Activated naive CD8-positive, alpha-beta T cell (primary cell): ENCODE measurements at regions not wholly inside any gene's neighbourhood (a gene's known extent, or its start where the extent isn't known, plus 50 kb on each side); places are given as distances from the start of the nearest gene placed in this dataset.
"Not testable (repeated sequence)": the region's sequence is repeated elsewhere in the genome, so short reads cannot be mapped to it uniquely, and the experiment has no call there.

Experiments used
- H3K27ac Mint-ChIP-seq: one replicate; pipeline ENCODE4 v1.8.0; 2021; ENCODE audit warnings: mixed read lengths
- H3K27me3 Mint-ChIP-seq: one replicate; pipeline ENCODE4 v1.8.0; 2021; ENCODE audit warnings: mixed read lengths
- H3K36me3 Mint-ChIP-seq: one replicate; pipeline ENCODE4 v1.8.0; 2021; ENCODE audit warnings: mixed read lengths
- H3K4me1 Mint-ChIP-seq: one replicate; pipeline ENCODE4 v1.8.0; 2021; ENCODE audit warnings: low read depth, mixed read lengths
- H3K4me3 Mint-ChIP-seq: one replicate; pipeline ENCODE4 v1.8.0; 2021; ENCODE audit warnings: mild to moderate bottlenecking, mixed read lengths
- H3K9me3 Mint-ChIP-seq: one replicate; pipeline ENCODE4 v1.8.0; 2021; ENCODE audit warnings: low read depth, mixed read lengths

DNA sequence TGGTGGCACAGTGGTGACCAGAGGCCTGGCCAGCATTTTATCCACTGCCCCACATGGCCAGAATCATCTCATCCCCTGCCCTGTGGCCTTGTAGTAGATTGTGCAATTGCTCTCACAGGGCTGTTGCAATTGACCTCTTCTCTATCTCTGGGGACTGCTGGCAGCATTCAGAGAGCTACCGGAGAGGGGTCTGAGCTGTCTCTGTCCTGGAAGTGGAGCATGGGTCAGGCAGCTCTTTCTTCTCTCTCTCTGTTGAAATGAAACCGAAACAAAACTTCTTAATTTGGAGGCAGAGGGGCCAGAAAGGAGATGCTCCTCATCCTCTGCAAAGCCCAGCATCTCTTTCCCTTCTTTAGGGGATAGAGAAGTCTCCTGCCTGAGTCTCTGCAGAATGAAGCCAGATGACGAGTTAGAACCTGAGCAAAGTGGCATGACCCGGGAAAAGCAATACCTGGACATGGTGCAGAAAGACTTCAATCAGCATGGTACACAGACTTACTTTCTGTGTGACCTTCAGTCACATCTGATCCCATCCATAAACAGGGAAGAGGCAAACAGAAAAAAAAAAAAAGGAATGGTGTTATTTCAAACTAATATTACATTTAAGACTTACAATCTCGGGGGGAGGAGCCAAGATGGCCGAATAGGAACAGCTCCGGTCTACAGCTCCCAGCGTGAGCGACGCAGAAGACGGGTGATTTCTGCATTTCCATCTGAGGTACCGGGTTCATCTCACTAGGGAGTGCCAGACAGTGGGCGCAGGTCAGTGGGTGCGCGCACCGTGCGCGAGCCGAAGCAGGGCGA is 144.5 kb upstream of the BCL6 start:
- Mint-ChIP-seq H3K4me1 (no peaks in the 10 kb centered on the region), H3K4me3 (no peak overlapping the region), H3K36me3 (no peaks in the 10 kb centered on the region), H3K27ac (no peak overlapping the region), H3K9me3 (no peaks in the 10 kb centered on the region), H3K27me3 (no peaks in the 10 kb centered on the region)

DNA sequence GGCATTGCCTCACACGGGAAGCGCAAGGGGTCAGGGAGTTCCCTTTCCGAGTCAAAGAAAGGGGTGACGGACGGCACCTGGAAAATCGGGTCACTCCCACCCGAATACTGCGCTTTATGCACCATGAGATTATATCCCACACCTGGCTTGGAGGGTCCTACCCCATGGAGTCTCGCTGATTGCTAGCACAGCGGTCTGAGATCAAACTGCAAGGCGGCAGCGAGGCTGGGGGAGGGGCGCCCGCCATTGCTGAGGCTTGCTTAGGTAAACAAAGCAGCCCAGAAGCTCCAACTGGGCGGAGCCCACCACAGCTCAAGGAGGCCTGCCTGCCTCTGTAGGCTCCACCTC is 145.1 kb upstream of the BCL6 start:
- not testable (repeated sequence) for H3K36me3 Mint-ChIP-seq, H3K27ac Mint-ChIP-seq, H3K4me1 Mint-ChIP-seq, H3K27me3 Mint-ChIP-seq, H3K4me3 Mint-ChIP-seq, H3K9me3 Mint-ChIP-seq

DNA sequence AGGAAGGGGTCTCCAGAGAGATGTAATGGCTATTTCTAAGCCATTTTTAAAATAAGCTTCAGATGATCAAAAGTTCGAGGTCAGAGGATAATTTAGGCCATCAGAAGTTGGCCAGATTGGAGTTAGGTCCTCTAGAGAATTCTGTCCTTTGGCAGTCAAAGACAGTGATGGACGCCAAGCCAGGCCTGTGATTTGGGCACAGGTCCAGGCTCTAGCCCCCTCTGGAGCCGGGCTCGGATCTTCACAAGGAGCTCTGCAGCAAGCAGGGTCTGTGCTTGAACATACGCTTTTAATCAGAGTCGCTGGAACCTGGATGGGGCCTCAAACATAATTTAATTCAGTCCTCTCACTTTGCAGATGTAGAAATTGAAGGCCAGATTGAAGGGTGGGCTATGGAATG is 151.4 kb upstream of the BCL6 start:
- Mint-ChIP-seq H3K36me3 (no peaks in the 10 kb centered on the region), H3K4me3 (no peak overlapping the region), H3K9me3 (no peaks in the 10 kb centered on the region), H3K4me1 (peaks cover 3% of the 10 kb centered on the region), H3K27ac (no peak overlapping the region), H3K27me3 (no peaks in the 10 kb centered on the region)

DNA sequence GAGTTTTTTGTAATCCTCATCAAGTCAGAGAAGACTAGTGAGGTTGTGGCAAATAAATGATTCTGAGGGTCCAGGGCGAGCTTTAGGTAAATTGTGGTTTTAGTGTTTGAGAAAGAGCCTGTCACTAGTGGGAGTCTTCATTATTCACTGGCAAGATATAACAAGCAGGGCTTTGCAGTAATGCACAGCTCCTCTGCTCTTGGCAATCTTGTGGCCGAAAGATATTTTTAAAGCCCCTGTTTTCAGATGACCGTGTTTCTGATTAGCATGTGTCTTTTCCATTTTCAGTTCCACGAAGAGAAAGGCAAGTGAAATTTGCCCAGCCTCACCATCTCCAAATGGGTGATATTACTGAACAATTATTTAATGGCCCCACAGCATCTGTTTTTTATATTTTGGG is 154.0 kb upstream of the BCL6 start:
- Mint-ChIP-seq H3K4me3 (no peak overlapping the region), H3K9me3 (no peaks in the 10 kb centered on the region), H3K27ac (no peak overlapping the region), H3K36me3 (no peaks in the 10 kb centered on the region), H3K27me3 (no peaks in the 10 kb centered on the region), H3K4me1 (peaks cover 3% of the 10 kb centered on the region)

DNA sequence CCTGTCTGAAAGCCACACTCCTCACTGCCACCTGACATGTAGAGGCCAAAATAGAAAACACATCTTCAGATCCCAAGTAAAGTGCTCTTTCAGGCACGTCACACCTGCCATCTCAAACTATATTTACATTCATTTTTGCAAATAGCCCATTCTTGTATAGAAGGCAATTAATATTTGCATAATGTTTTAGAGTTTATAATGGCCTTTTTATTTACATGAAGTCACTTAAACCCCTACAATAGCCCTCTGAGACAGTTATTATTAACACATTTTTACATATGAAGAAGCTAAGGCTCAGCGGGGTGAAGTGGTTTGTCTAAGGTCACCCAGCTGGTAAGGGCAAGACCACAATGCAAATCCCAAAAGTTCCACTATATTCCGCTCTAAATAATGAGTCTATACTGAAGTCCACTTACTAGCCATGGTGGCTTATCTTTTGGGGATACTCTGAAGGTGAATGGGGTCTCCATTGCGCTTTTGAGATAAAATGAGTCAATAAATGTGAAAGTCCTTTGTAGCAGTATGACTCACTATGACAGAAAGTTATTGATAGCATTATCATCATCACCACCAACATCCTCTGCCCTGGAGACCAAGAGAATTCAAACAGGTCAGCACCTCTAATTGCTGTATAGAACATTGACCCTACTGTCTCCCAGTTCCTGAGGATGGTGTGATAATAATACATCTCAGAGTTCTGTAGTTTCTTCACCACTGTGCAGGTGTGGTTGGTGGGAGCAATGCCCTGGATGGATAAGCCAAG is 155.9 kb upstream of the BCL6 start:
- Mint-ChIP-seq H3K36me3 (no peaks in the 10 kb centered on the region), H3K9me3 (no peaks in the 10 kb centered on the region), H3K4me1 (peaks cover 3% of the 10 kb centered on the region), H3K27ac (no peak overlapping the region), H3K27me3 (no peaks in the 10 kb centered on the region), H3K4me3 (no peak overlapping the region)

DNA sequence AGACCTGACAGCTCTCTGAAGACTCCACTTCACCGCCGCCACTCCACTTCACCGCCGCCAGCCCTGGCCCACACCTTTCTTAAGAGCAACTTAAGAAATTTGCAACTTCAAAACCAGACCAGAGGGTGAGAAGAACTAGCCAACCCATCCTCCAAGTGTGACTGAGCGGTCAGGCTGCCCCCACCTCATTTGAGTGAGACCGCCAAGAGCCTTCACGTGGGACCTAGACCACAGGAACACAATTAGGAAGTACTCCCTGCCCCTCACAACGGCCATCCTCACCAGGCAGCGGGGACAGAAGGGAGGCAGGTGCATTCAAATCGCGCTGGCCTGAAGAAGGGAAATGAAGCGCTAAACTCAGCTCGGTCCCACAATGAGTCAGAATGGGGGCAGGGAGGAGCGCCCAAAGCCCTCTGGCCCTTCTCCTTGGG is 156.8 kb upstream of the BCL6 start:
- H3K27ac Mint-ChIP-seq: no peak overlapping the region
- no peaks in the 10 kb centered on the region for H3K27me3 Mint-ChIP-seq
- H3K4me3 Mint-ChIP-seq: no peak overlapping the region
- H3K9me3 Mint-ChIP-seq: no peaks in the 10 kb centered on the region
- H3K36me3 Mint-ChIP-seq: no peaks in the 10 kb centered on the region
- peaks cover 3% of the 10 kb centered on the region for H3K4me1 Mint-ChIP-seq

DNA sequence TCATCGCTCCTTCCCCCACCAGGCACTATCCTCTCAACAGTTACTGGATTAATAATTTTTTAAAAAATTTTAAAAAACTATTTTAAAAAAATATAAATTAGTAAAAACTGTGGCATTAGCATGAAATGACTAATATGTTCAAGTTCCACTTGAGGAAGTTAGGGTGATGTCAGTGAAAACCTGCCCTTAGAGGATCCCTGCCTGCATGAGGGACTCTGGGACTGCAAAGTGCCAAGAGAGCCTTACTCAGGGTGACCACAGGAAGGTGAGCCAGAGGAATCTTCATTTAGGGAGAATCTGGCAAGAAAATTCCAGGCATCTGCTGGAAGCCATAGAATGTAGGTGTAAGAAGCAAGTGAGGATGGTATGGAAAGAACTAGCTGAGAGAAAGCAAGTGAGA is 157.7 kb upstream of the BCL6 start:
- Mint-ChIP-seq H3K27ac (no peak overlapping the region), H3K36me3 (no peaks in the 10 kb centered on the region), H3K4me3 (no peak overlapping the region), H3K9me3 (no peaks in the 10 kb centered on the region), H3K27me3 (no peaks in the 10 kb centered on the region), H3K4me1 (peaks cover 3% of the 10 kb centered on the region)

DNA sequence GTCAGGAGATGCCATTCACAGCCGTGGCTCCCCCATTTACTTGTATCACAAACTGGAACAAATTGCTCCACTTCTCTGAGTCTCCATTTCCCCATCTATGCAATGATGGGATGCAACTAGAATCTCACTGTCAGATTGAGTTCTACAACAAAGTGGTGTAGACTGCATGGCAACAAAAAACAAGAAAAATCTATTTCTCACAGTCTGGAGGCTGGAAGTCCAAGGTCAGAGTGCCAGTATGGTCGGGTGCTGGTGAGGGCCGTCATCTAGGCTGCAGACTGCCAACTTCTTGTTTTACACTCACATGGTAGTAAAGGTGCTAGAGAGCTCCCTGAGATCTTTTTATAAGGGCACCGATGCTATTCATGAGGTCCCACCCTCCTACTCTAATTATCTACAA is 158.4 kb upstream of the BCL6 start:
- Mint-ChIP-seq H3K27ac (no peak overlapping the region), H3K4me3 (no peak overlapping the region), H3K4me1 (peaks cover 3% of the 10 kb centered on the region), H3K9me3 (no peaks in the 10 kb centered on the region), H3K36me3 (no peaks in the 10 kb centered on the region), H3K27me3 (no peaks in the 10 kb centered on the region)

DNA sequence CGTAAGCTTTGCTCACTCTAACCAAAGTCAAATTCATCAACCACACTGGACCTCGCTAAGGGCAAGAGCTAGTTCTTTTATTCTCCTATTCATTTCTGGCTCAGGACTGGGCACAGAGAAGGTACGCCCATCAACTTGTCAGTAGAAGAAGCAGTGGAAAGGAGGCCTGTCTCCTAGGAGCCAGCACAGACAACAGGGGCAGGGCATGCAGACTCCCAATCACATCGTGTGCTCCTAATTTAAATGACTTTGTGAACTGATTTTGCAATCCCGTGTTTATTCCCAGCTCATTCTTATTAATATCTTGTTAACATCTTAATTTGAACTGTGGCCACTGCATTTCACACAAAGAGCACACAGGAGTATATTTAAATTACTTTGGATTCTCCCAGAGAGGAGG is 161.1 kb upstream of the BCL6 start:
- H3K9me3 Mint-ChIP-seq: no peaks in the 10 kb centered on the region
- no peaks in the 10 kb centered on the region for H3K36me3 Mint-ChIP-seq
- no peak overlapping the region for H3K27ac Mint-ChIP-seq
- no peak overlapping the region for H3K4me3 Mint-ChIP-seq
- no peaks in the 10 kb centered on the region for H3K27me3 Mint-ChIP-seq
- H3K4me1 Mint-ChIP-seq: peaks cover 5% of the 10 kb centered on the region

DNA sequence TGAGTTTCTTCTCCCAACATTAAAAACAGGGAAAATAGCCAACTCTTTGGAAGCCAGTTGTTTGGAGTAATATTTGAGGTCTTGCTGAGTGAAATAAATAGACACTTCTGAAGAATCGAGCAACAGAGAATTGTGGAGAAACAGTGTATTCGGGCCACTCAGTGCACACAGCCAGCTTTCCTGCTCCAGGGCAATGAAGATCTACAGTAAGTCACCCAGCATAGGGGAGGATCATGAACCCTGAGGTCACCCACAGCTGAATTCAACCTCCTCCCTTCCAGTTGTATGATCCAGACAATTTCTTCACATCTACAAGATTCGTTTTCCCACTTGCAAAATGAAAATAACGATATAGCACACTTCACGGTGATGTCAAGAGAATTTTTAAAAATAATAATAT is 161.7 kb upstream of the BCL6 start:
- no peaks in the 10 kb centered on the region for H3K9me3 Mint-ChIP-seq
- no peaks in the 10 kb centered on the region for H3K36me3 Mint-ChIP-seq
- no peak overlapping the region for H3K27ac Mint-ChIP-seq
- H3K4me1 Mint-ChIP-seq: peaks cover 3% of the 10 kb centered on the region
- no peak overlapping the region for H3K4me3 Mint-ChIP-seq
- no peaks in the 10 kb centered on the region for H3K27me3 Mint-ChIP-seq

DNA sequence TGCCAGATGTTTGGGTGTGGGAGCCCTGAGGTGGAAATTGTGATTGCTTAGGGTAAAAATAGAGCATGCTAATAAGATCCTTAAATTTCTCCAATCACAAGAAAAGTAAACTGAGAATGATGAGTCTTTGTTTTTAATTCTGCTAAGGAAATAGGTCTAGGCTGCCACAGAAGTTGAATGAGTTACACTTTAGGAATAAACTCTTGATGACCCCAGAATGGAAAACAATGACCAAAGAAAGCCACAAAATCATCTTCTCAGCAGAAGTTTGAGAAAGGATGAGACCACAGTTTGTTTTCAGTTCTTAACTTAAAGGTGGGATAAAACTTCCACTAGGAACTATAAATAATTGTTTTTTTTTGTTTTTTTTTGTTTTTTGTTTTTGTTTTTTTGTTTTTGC is 164.6 kb upstream of the BCL6 start:
- no peak overlapping the region for H3K4me3 Mint-ChIP-seq
- no peaks in the 10 kb centered on the region for H3K27me3 Mint-ChIP-seq
- H3K27ac Mint-ChIP-seq: no peak overlapping the region
- no peaks in the 10 kb centered on the region for H3K36me3 Mint-ChIP-seq
- H3K4me1 Mint-ChIP-seq: peaks cover 9% of the 10 kb centered on the region
- no peaks in the 10 kb centered on the region for H3K9me3 Mint-ChIP-seq

DNA sequence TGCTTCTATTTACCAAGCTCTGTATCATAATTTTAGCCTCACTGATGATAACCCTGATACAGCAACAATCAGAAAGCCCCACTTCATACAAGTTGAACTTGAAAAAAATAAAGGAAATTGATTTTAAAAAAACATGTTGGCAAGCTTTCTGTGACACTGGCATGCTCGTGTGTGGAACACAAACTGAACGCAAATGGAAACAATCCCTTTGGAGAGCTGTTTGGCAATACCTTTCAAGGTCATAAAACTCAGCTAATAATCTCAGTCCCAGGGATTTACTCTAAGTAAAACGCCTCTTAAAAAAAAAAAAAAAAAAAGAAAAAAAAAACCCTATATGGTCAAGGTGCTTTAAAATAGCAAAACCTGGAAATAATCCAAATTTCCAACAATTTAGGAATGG is 166.7 kb upstream of the BCL6 start:
- H3K27ac Mint-ChIP-seq: no peak overlapping the region
- peaks cover 12% of the 10 kb centered on the region for H3K4me1 Mint-ChIP-seq
- no peaks in the 10 kb centered on the region for H3K9me3 Mint-ChIP-seq
- H3K36me3 Mint-ChIP-seq: no peaks in the 10 kb centered on the region
- H3K4me3 Mint-ChIP-seq: no peak overlapping the region
- no peaks in the 10 kb centered on the region for H3K27me3 Mint-ChIP-seq

DNA sequence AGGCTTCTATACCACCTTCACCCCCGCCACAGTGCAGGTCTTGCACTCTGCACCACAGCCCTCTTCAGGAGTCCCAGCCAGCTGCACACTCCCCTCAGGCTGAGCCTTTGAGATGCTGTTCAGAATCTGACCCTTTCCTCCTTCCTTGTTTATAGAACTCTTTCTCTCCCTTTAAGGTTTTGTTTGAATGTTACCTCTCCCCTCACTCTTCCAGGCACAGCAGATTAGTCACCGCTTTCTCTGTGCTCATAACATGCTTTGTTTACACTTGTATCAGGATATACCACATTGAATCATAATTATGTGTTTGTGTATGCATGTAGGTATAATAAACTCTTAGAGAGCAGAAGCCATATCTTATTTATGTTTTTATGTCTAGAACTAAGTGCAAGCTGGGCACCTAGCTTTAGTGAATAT is 168.4 kb upstream of the BCL6 start:
- Mint-ChIP-seq H3K4me1 (peaks cover 23% of the 10 kb centered on the region), H3K27me3 (no peaks in the 10 kb centered on the region), H3K36me3 (no peaks in the 10 kb centered on the region), H3K9me3 (no peaks in the 10 kb centered on the region), H3K4me3 (no peak overlapping the region), H3K27ac (no peak overlapping the region)

DNA sequence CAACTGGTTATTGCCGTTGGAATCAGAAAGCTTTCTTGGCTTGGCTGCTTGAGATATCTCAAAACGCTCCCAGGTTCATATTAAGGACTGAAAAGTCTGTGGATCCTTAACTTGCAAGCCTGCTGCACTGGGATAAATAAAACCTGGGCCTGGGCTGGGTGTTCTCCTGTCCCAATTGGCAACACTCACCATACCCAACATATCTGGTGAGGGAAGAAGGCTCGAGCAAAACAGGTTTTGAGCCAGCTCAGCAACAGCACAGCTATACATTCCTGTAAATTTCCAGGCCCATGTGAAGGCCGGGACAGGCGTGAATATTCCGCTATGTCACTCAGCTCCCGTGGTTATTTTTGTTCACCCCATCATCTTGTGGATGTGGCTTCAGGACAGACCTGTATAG is 169.0 kb upstream of the BCL6 start:
- H3K4me1 Mint-ChIP-seq: peaks cover 29% of the 10 kb centered on the region
- no peaks in the 10 kb centered on the region for H3K36me3 Mint-ChIP-seq
- H3K27ac Mint-ChIP-seq: no peak overlapping the region
- H3K4me3 Mint-ChIP-seq: no peak overlapping the region
- no peaks in the 10 kb centered on the region for H3K9me3 Mint-ChIP-seq
- no peaks in the 10 kb centered on the region for H3K27me3 Mint-ChIP-seq

DNA sequence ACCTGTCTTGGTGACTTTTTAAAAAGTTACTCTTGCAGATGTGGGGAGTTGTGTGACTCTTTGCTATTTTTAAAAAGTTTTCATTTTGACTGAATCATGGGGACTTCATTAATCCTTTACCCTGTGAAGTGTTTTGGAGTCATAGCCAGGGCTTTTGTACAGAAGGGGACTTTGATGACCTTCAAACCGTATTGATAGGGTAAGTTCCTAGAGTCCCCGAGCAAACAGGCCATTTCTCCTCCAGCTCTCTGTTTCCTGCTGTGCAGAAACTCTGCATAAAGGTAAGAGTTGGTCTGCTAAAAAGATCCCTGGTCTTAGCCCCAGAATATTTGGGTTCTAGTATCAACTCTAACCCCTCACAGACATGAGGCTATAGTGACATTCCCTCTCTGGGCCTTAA is 170.8 kb upstream of the BCL6 start:
- H3K4me1 Mint-ChIP-seq: peaks cover 42% of the 10 kb centered on the region
- H3K27ac Mint-ChIP-seq: no peak overlapping the region
- no peak overlapping the region for H3K4me3 Mint-ChIP-seq
- H3K36me3 Mint-ChIP-seq: no peaks in the 10 kb centered on the region
- H3K9me3 Mint-ChIP-seq: no peaks in the 10 kb centered on the region
- no peaks in the 10 kb centered on the region for H3K27me3 Mint-ChIP-seq
